Cardiac fibroblast (primary cell): ENCODE measurements at regions not wholly inside any gene's neighbourhood (a gene's known extent, or its start where the extent isn't known, plus 50 kb on each side); places are given as distances from the start of the nearest gene placed in this dataset.

Experiments
- DNase-seq, 2 donors: peaks; one replicate each; pipeline versions ENCODE4 v3.0.0 to v3.0.0-alpha.2; 2010; ENCODE audit warnings: low read depth in 2 of 2
- H3K4me3 ChIP-seq, 2 donors: replicated peaks in 1 of 2; 1 replicate in 1 of 2; 2 replicates in 1 of 2; pipeline ENCODE4 v1.5.1; 2011; ENCODE audit warnings: low read depth in 2 of 2, low read length in 2 of 2, mild to moderate bottlenecking in 2 of 2, moderate library complexity in 1 of 2
- TF ChIP-seq, protein P1 (sequence below): IDR thresholded peaks from one replicate; pipeline ENCODE4 v1.5.1; 2011; ENCODE audit warnings: low read depth, mild to moderate bottlenecking, low read length, inconsistent platforms

DNA sequence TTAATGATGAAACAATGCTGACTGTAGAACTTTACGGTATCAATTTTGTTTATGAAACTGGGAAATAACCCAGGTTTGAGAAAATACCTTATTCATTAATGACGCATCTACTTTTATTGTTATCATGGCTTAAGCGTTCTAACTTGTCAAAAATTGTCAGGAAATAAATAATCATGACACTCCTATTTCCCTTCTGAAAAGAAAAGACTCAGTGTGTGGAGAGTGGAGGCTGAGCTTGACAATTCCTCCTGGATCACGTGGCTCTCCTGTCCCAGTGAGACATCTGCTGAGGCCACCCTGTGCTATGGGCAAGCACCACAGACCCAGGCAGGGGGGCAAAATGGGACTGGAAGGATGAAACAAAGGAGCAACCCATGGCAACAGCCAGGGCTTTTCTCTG lies 466.4 kb downstream of the ZNF608 start:
- H3K4me3 ChIP-seq, result no peak overlapping the region
- TF ChIP-seq, protein P1, sequence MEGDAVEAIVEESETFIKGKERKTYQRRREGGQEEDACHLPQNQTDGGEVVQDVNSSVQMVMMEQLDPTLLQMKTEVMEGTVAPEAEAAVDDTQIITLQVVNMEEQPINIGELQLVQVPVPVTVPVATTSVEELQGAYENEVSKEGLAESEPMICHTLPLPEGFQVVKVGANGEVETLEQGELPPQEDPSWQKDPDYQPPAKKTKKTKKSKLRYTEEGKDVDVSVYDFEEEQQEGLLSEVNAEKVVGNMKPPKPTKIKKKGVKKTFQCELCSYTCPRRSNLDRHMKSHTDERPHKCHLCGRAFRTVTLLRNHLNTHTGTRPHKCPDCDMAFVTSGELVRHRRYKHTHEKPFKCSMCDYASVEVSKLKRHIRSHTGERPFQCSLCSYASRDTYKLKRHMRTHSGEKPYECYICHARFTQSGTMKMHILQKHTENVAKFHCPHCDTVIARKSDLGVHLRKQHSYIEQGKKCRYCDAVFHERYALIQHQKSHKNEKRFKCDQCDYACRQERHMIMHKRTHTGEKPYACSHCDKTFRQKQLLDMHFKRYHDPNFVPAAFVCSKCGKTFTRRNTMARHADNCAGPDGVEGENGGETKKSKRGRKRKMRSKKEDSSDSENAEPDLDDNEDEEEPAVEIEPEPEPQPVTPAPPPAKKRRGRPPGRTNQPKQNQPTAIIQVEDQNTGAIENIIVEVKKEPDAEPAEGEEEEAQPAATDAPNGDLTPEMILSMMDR, result no peak
- no peak for DNase-seq

DNA sequence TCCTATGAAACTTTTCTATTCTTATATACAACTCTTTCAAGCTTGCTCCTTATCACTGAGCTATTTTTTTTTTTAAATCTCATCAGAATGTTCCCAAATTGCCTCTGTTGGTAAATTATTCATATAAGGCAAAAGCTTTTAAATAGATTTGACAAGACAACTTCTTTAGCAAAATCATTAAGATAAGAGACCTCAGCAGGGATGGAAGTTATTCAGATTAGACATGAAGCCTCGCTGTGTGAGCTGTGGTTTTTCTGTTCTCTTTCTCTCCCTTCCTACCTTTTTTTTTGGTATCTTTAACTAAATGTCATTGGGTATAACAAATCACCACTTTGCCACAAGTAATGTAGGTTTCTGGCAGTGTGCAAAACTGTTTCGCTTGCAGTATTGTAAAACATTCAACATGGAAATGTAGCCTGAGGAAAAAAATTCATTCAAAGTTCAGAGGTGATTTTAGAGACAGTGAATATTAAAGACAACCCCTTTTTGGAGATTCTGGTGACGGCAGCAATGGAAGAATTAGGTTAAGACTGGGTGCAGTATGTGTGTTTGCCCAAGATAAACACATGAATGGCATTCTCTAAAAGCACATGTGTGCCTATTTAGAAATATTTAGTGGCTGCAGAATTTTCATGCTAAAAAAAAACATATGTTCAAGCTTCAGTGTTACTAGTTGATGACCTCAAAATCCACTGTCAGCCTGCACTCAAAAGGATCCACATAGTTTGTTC lies 467.1 kb downstream of the ZNF608 start:
- no peak for DNase-seq
- no peak overlapping the region for H3K4me3 ChIP-seq
- TF ChIP-seq, protein P1, result no peak

DNA sequence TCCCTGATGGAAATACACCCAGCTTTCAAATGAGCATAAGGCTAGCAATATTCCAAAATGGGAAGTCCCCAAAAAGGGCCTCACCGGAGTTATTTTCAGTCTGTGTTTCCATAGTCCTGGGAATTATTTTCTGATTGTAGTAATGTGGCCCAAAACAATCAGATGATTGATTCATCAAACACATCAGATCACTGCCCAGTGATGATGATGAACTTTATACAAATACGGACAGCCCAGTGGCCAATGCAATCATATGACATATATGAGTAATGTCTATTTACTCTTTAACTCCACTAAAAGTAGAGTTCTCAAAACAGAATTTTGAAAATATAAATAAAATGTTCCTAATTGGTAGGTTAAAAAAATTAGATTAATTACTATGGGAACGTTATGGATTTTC lies 467.8 kb downstream of the ZNF608 start:
- no peak for DNase-seq
- H3K4me3 ChIP-seq, result no peak overlapping the region
- TF ChIP-seq, protein P1, result no peak

DNA sequence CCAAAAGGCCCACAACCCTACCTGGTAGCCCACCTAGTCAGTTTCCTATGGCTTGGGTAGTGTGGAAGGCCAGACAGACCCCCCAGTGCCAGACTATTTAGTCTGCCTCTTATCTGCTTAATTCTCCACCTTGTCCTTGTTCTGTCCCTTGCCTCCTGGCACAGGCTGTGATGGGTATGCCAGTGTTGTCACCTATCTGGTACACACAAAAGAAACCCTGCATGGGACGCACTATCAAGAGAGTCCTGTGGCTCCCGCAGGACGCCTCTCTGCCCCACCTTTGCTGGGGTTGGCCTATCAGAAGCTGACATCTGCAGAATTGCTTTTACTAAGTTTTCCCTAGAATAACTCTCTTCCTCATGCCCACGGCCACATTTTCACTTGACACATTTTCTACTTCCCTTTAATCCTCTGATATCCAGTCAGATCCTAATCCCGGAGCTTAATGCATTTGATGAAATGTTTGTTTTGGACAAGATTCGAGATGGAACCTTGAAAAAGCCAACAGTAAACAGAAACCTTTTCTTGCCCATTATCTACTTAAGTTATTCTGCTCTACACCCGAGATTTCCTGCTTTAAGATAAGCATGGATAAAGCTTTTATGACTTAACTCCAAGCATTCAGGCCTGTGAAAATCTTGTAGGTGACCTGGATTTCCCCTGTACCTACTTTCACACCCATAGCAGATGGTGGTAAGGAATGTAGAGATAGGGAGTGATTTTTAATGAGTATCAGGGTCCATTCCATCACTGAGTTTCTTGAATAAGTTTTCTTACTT lies 468.5 kb downstream of the ZNF608 start:
- H3K4me3 ChIP-seq, result no peak overlapping the region
- DNase-seq, result no peak
- TF ChIP-seq, protein P1, result no peak

- no peak overlapping the region for H3K4me3 ChIP-seq
- DNase-seq, result no peak
- TF ChIP-seq, protein P1, result no peak
Observed at GRCh38 chr5:124276166-124276565, 470.3 kb downstream of the ZNF608 start.

DNA sequence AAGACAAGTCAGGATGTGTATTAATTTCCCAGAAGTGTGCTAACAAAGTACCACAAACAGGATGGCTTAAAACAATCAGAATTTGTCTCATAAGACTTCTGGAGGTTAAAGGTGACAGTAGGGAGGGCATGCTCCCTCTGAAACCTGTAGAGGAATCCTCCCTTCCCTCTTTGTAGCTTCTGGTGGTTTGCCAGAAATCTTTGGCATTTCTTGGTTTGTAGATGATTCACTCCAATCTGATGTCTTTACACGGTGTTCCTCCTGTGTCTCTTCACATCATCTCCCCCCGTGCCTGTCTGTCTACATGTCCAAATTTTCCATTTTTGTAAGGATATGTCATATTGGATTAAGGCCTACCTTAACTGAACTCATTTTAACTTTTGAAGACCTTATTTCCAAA lies 471.5 kb downstream of the ZNF608 start:
- TF ChIP-seq, protein P1, result no peak
- DNase-seq, result peak; percentile 11 to 22
- H3K4me3 ChIP-seq, result no peak overlapping the region
